Caco-2 (cell line): ENCODE measurements at regions not wholly inside any gene's neighbourhood (a gene's known extent, or its start where the extent isn't known, plus 50 kb on each side); places are given as distances from the start of the nearest gene placed in this dataset.

Source experiments
- BruUV-seq: library from RNA; stranded (reverse); fragments of 400-500 nt; replicated peaks from 2 replicates; lab custom pipeline; 2021; lab: Mats Ljungman, UMichigan
- CTCF ChIA-PET: fragments of 300-600 bp; sonication (Branson Sonifier 250); formaldehyde crosslinking; loops from one replicate; lab custom pipeline; 2022; ENCODE audit warnings: antibody characterized with exemption; lab: Charles Lee
- POLR2A ChIA-PET: fragments of 300-600 bp; sonication (Branson Sonifier 250); formaldehyde crosslinking; loops from one replicate; lab custom pipeline; 2022; ENCODE audit warnings: antibody characterized with exemption; lab: Charles Lee
- DNase-seq, 2 experiments: peaks; one replicate each; pipeline versions ENCODE4 v3.0.0 to v3.0.0-alpha.2; 2020 to 2022
- H3K27me3 ChIP-seq: replicated peaks from 2 replicates; pipeline ENCODE4 v1.6.0; 2011; ENCODE audit warnings: low read length; ENCODE audit not compliant: control insufficient read depth, insufficient read depth
- H3K36me3 ChIP-seq: 2 replicates; pipeline ENCODE4 v1.5.1; 2011; ENCODE audit warnings: low read length; ENCODE audit not compliant: control insufficient read depth, insufficient read depth
- H3K4me1 ChIP-seq: fragments of 250-450 bp; sonication (Bioruptor Pico); 2 replicates; pipeline ENCODE4 v1.5.1; 2020; ENCODE audit warnings: mild to moderate bottlenecking
- H3K4me3 ChIP-seq: 2 replicates; pipeline ENCODE4 v1.5.1; 2011; ENCODE audit warnings: low read depth, mild to moderate bottlenecking, control low read depth, low read length
- H3K9me3 ChIP-seq: fragments of 250-450 bp; sonication (Bioruptor Pico); 2 replicates; pipeline ENCODE4 v1.5.1; 2020; ENCODE audit warnings: mild to moderate bottlenecking, moderate library complexity
- H3K27ac Mint-ChIP-seq: one replicate; pipeline ENCODE4 v1.8.0; 2022; ENCODE audit warnings: mixed read lengths; ENCODE audit not compliant: unreplicated experiment
- H3K27me3 Mint-ChIP-seq: one replicate; pipeline ENCODE4 v1.8.0; 2022; ENCODE audit warnings: mixed read lengths; ENCODE audit not compliant: insufficient read depth, unreplicated experiment
- H3K36me3 Mint-ChIP-seq: one replicate; pipeline ENCODE4 v1.8.0; 2022; ENCODE audit warnings: mild to moderate bottlenecking, mixed read lengths; ENCODE audit not compliant: insufficient read depth, unreplicated experiment
- H3K4me1 Mint-ChIP-seq: one replicate; pipeline ENCODE4 v1.8.0; 2022; ENCODE audit warnings: low read depth, mixed read lengths; ENCODE audit not compliant: unreplicated experiment
- H3K4me3 Mint-ChIP-seq: one replicate; pipeline ENCODE4 v1.8.0; 2022; ENCODE audit warnings: mild to moderate bottlenecking, moderate library complexity, mixed read lengths; ENCODE audit not compliant: unreplicated experiment
- H3K9me3 Mint-ChIP-seq: one replicate; pipeline ENCODE4 v1.8.0; 2022; ENCODE audit warnings: mixed read lengths; ENCODE audit not compliant: unreplicated experiment
- intact Hi-C: fragments of 100-400 bp; cut with micrococcal nuclease; formaldehyde crosslinking; loops from one replicate; pipeline ENCODE4 v1.10.0; 2022; ENCODE audit not compliant: unreplicated experiment
- TF ChIP-seq, protein P1 (sequence below), 2 experiments: fragments of 200-600 bp in 1 of 2; IDR thresholded peaks; 1 replicate in 1 of 2; 2 replicates in 1 of 2; pipeline versions ENCODE4 v1.5.1 to v1.8.0; 2011 to 2022; ENCODE audit warnings: antibody characterized with exemption in 1 of 2, control low read depth in 1 of 2, inconsistent platforms in 1 of 2, low read depth in 1 of 2, low read length in 1 of 2, mild to moderate bottlenecking in 1 of 2, moderate library complexity in 1 of 2; ENCODE audit not compliant: insufficient read depth in 1 of 2, severe bottlenecking in 1 of 2, unreplicated experiment in 1 of 2

DNA sequence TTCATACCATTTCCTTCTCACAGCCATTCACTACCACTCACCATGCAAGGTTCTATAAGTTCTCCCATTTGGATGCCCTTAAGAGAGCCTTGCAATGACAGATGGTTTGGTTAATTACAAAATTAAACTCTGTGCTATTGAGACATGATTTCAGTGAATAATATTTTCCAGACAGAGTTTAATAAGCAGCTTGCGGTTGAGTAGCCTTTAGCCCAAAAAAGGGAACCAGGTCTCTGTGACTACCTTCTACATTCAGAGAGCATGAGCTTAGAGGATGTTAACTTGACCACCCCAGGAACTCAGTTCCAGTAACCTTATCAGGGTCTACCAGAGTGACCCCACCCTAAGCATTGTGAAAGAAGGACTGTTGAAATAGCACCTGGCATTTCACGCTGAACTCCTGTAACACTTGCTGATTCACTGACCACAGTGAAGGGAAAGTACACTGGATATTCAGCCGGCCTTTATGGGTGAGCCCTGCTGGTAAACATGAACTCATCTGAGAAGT is 1173.1 kb upstream of the ZEB2 start:
- Mint-ChIP-seq H3K9me3 (no peaks in the 10 kb centered on the region), H3K27me3 (no peaks in the 10 kb centered on the region), H3K4me1 (no peaks in the 10 kb centered on the region), H3K36me3 (no peaks in the 10 kb centered on the region), H3K4me3 (no peak overlapping the region), H3K27ac (no peak overlapping the region)
- intact Hi-C loops = no loop called here
- no peak for DNase-seq
- Histone ChIP-seq H3K27me3 (no peaks in the 10 kb centered on the region), H3K4me1 (no peaks in the 10 kb centered on the region), H3K36me3 (no peaks in the 10 kb centered on the region), H3K4me3 (no peak overlapping the region), H3K9me3 (no peaks in the 10 kb centered on the region)
- ChIA-PET POLR2A (no interaction called here), CTCF (no interaction called here)
- BruUV-seq = no TSS peak
- TF ChIP-seq, protein P1, sequence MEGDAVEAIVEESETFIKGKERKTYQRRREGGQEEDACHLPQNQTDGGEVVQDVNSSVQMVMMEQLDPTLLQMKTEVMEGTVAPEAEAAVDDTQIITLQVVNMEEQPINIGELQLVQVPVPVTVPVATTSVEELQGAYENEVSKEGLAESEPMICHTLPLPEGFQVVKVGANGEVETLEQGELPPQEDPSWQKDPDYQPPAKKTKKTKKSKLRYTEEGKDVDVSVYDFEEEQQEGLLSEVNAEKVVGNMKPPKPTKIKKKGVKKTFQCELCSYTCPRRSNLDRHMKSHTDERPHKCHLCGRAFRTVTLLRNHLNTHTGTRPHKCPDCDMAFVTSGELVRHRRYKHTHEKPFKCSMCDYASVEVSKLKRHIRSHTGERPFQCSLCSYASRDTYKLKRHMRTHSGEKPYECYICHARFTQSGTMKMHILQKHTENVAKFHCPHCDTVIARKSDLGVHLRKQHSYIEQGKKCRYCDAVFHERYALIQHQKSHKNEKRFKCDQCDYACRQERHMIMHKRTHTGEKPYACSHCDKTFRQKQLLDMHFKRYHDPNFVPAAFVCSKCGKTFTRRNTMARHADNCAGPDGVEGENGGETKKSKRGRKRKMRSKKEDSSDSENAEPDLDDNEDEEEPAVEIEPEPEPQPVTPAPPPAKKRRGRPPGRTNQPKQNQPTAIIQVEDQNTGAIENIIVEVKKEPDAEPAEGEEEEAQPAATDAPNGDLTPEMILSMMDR (IDR thresholded peaks at IDR 0.05; ENCODE audit: insufficient read depth in 1 of 2, low read depth in 1 of 2, low read length in 1 of 2, severe bottlenecking in 1 of 2, unreplicated experiment in 1 of 2) = no peak

DNA sequence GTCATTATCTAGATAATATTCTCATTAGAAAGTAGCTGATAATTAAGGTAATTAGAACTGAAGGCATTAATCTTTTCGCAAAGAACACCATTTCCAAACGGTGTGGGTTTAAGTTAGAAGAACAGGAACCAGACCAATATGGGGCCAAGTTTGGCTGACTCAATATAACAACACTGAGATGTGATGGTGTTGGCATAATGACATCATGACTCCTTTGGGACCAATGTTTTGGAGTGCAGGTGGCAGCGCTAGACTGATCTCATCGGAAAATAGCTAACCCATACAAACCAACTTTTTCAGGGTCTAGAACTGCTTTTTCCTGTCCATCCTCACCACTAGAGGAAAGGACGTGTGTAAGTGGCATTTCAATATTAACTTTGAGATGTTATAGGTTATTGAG is 1171.7 kb upstream of the ZEB2 start:
- Mint-ChIP-seq H3K4me3 (no peak overlapping the region), H3K36me3 (no peaks in the 10 kb centered on the region), H3K27me3 (no peaks in the 10 kb centered on the region), H3K9me3 (no peaks in the 10 kb centered on the region), H3K4me1 (no peaks in the 10 kb centered on the region), H3K27ac (no peak overlapping the region)
- TF ChIP-seq, protein P1 (IDR thresholded peaks at IDR 0.05; ENCODE audit: insufficient read depth in 1 of 2, low read depth in 1 of 2, low read length in 1 of 2, severe bottlenecking in 1 of 2, unreplicated experiment in 1 of 2) = no peak
- no TSS peak for BruUV-seq
- intact Hi-C loops = no loop called here
- Histone ChIP-seq H3K27me3 (no peaks in the 10 kb centered on the region), H3K4me3 (no peak overlapping the region), H3K4me1 (no peaks in the 10 kb centered on the region), H3K36me3 (no peaks in the 10 kb centered on the region), H3K9me3 (no peaks in the 10 kb centered on the region)
- POLR2A ChIA-PET = no interaction called here
- CTCF ChIA-PET = no interaction called here
- DNase-seq = no peak

DNA sequence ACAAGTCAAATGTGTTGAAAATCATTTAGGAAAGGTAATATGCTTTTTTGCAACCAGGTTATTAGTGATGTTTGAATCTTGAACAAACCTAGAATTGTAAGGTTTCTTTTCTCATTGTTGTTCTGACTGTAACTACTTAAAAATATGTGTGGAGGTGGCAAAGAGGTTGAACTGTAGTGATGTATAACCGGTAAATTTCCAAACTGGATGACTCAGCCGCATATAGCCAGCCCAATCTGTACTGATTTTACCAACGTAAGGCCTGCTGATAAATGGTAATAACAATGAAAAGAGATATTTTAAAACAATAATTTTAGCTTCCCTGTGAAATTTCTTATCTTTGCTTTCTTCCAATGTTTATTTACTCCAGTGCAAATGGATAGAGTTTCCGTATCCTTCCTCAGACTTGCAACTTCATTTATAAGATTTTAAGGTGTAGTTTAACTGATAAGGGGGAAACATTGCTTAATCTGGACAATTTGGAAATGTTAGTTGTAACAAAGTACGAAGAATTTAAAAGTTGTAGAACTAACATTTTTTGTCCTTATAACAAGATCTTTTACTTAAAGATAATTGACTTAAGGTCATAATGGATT is 1170.4 kb upstream of the ZEB2 start:
- Histone ChIP-seq H3K27me3 (no peaks in the 10 kb centered on the region), H3K36me3 (no peaks in the 10 kb centered on the region), H3K9me3 (no peaks in the 10 kb centered on the region), H3K4me3 (no peak overlapping the region), H3K4me1 (no peaks in the 10 kb centered on the region)
- Mint-ChIP-seq H3K4me3 (no peak overlapping the region), H3K36me3 (no peaks in the 10 kb centered on the region), H3K27me3 (no peaks in the 10 kb centered on the region), H3K4me1 (no peaks in the 10 kb centered on the region), H3K27ac (no peak overlapping the region), H3K9me3 (no peaks in the 10 kb centered on the region)
- intact Hi-C loops = no loop called here
- ChIA-PET CTCF (no interaction called here), POLR2A (no interaction called here)
- TF ChIP-seq, protein P1 (IDR thresholded peaks at IDR 0.05; ENCODE audit: insufficient read depth in 1 of 2, low read depth in 1 of 2, low read length in 1 of 2, severe bottlenecking in 1 of 2, unreplicated experiment in 1 of 2) = no peak
- BruUV-seq = no TSS peak
- no peak for DNase-seq
